Coronary artery (tissue), 2 donors: ENCODE measurements at regions not wholly inside any gene's neighbourhood (a gene's known extent, or its start where the extent isn't known, plus 50 kb on each side); places are given as distances from the start of the nearest gene placed in this dataset.

ENCODE experiments used
- DNase-seq: peaks from one replicate; pipeline ENCODE4 v3.0.0-alpha.2; 2017; ENCODE audit warnings: low spot score
- H3K27ac ChIP-seq, 2 donors: fragments of 200-600 bp; sonication (generic); one replicate each; pipeline ENCODE4 v1.5.1; 2016 to 2019
- H3K4me3 ChIP-seq: fragments of 200-600 bp; sonication (generic); 2 replicates; pipeline ENCODE4 v1.5.1; 2016; ENCODE audit warnings: mild to moderate bottlenecking, moderate library complexity
- TF ChIP-seq, protein P1 (sequence below): fragments of 200-600 bp; sonication (generic); IDR thresholded peaks from one replicate; pipeline ENCODE4 v1.5.1; 2019; ENCODE audit warnings: antibody characterized with exemption

DNA sequence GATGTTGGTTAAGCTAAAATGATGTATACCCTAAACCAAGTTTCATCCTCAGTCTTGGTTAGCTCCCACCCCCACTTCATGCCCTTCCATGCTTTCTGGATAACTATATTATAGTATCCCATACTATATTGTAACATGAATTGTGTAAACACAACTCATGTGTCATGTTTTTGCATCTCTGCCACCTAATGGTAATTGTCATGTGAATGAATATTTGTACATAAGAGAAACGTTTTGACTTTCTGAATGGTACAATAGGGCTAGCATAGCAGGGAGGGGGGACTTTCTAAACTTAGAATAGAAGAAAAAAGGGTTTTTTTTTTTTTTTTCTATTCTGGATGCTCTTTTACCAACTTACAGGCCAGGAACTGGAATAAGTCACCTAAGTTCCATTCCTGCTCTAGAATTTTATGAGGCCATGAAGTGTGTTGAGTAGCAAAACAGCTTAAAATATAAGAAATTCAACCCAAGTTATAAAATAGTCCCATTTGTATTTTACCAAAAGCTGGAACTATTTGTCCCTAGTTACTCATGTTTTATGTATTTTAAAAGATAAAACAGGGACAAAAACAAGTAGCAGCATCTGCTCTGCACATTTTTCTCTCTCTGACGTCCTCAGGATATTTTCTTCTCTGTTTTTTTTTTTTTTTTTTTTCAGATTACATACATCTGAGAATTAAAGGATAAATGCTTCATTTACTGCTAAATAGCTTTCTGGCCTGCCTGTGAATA is 77.4 kb downstream of the HLX start:
- no peak for DNase-seq
- TF ChIP-seq, protein P1, sequence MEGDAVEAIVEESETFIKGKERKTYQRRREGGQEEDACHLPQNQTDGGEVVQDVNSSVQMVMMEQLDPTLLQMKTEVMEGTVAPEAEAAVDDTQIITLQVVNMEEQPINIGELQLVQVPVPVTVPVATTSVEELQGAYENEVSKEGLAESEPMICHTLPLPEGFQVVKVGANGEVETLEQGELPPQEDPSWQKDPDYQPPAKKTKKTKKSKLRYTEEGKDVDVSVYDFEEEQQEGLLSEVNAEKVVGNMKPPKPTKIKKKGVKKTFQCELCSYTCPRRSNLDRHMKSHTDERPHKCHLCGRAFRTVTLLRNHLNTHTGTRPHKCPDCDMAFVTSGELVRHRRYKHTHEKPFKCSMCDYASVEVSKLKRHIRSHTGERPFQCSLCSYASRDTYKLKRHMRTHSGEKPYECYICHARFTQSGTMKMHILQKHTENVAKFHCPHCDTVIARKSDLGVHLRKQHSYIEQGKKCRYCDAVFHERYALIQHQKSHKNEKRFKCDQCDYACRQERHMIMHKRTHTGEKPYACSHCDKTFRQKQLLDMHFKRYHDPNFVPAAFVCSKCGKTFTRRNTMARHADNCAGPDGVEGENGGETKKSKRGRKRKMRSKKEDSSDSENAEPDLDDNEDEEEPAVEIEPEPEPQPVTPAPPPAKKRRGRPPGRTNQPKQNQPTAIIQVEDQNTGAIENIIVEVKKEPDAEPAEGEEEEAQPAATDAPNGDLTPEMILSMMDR: no peak
- Histone ChIP-seq H3K27ac (peak overlapping the region; percentile 36 to 74), H3K4me3 (no peak overlapping the region)

DNA sequence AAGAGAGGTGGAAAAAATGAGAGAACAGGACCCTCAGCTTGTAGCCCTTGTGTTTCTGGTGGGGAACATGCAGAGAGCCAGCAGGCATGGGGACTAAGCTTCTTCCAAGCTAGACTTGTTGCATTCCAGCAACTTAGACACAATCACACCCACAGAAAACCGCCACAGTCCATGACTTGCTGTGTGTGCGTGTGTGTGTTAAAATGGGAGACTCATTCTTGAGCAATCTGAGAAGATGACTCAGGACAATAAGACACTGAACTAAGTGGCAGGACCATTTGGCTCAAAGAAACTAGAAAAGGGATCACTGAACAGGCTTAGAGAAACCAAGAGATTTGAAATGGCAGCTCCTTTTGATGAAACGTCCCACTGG is 78.0 kb downstream of the HLX start:
- TF ChIP-seq, protein P1: no peak
- H3K4me3 ChIP-seq: no peak overlapping the region
- peak; percentile 79 for DNase-seq
- peak overlapping the region in 1 of 2 donors; percentile 74 for H3K27ac ChIP-seq

DNA sequence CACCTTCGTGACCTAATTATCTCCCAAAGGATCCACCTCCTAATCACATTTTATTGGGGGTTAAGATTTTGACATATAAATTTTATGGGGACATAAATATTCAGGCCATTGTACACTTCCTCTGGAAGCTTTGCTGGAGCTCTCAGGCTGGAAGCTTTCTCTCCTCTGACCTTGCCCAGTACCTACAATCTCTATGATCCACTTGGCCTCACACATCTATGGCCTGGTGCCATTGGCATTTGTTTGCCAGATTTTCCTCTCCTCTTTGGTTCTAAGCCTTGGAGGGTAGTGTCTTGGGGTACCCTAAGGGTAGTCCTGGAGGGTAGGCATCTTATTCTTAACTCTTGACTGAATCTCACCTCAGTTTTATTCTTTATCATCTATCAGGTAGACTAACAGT is 79.0 kb downstream of the HLX start:
- DNase-seq: no peak
- no peak overlapping the region for H3K4me3 ChIP-seq
- H3K27ac ChIP-seq: peak overlapping the region in 1 of 2 donors; percentile 74
- TF ChIP-seq, protein P1: no peak

DNA sequence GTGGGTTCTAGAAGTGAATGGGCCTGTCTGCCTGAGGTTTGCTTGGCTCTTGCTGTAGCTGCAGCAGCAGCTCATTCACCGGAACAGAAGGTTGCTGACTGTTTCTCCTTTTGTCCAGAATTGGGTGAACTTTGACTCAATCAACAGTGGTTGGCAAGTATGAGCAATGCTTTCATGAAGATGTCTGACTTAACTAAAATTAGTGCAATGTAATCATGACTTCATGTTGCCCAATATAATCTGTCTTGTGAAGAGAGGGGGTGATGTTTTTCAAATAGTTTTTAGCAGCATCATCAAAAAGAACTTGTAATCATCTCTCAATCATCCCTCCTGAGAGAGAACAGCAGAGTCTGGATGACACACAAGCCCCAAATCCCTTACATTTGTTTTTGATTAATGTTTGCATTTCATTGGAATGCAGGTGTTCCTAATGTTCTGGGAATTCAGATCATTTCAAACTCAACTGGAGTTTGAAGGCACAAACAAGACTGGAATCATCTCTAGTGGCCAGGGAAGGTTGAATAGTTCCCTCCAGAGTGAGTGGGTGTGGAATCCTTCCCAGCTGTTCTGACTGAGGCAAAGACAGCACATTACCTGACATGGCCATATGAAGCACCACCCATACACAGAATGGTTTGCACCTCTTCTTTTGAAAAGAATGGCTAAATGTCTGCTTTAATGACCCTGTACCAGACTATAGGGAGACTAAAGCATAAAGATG is 82.9 kb downstream of the HLX start:
- peak overlapping the region in 1 of 2 donors; percentile 72 for H3K27ac ChIP-seq
- peak; percentile 76 for DNase-seq
- TF ChIP-seq, protein P1: no peak
- no peak overlapping the region for H3K4me3 ChIP-seq

DNA sequence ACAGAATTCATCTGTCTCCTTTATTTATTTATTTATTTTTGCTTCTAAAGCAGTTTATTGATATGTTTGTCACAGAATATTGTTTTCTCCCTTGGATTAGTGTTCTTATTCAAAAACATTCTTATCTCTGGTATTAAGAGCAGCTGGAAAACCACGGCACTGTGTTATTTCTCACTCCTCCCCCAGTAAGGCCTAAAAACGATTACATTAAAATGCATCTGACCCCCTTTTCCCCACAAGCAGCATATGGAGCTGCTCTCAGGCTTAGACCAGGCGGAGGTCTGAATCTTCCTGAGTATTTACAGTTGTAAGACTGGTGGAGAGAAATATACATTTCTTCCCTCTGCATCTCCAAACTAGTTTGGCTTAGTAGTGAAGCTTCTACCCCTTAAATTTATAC is 86.8 kb downstream of the HLX start:
- Histone ChIP-seq H3K27ac (no peak overlapping the region), H3K4me3 (no peak overlapping the region)
- DNase-seq: no peak
- TF ChIP-seq, protein P1: no peak

DNA sequence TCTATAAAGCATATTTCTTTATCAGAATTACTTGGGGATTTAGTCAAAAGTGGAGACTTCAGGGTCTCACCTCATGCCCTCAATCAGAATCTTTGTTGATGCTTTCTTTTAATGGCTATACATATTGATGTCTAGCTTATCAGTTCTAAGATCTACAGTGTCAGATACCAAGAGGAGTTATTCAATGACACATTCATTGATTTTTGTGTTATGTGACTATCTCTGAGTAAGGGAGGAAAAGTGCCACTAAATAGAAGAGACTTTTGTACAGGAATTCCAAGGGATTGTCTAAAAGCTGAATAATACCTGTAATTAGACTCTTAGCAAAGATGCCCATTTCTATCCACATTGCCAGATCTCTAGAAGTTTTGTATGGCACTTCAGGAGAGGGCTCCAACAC is 87.2 kb downstream of the HLX start:
- TF ChIP-seq, protein P1: no peak
- H3K4me3 ChIP-seq: no peak overlapping the region
- no peak overlapping the region for H3K27ac ChIP-seq
- no peak for DNase-seq
